A673 (cell line): ENCODE measurements at regions not wholly inside any gene's neighbourhood (a gene's known extent, or its start where the extent isn't known, plus 50 kb on each side); places are given as distances from the start of the nearest gene placed in this dataset.
A peak's percentile ranks its signal among the peaks of the same experiment; 100 is the strongest.

Experiments
- BruUV-seq: library from RNA; stranded (reverse); fragments of 400-500 nt; replicated peaks from 2 replicates; lab custom pipeline; 2021; lab: Mats Ljungman, UMichigan
- CTCF ChIA-PET: fragments of 300-600 bp; sonication (Branson Sonifier 250); formaldehyde crosslinking; loops from one replicate; lab custom pipeline; 2022; ENCODE audit warnings: antibody characterized with exemption; lab: Charles Lee
- POLR2A ChIA-PET: fragments of 300-600 bp; sonication (Branson Sonifier 250); formaldehyde crosslinking; loops from one replicate; lab custom pipeline; 2022; ENCODE audit warnings: antibody characterized with exemption; ENCODE audit not compliant: low non-redundant PET; lab: Charles Lee
- DNase-seq: peaks from one replicate; pipeline ENCODE4 v3.0.0-alpha.2; 2015; ENCODE audit warnings: low spot score
- H3K27ac ChIP-seq: fragments of 200-600 bp; sonication (generic); 2 replicates; pipeline ENCODE4 v1.5.1; 2016; ENCODE audit warnings: mixed run types, low read depth, mild to moderate bottlenecking, mixed read lengths, antibody characterized with exemption, low read length; ENCODE audit not compliant: poor library complexity, severe bottlenecking
- H3K27me3 ChIP-seq: fragments of 200-600 bp; sonication (generic); replicated peaks from 2 replicates; pipeline ENCODE4 v1.6.1; 2017; ENCODE audit warnings: mixed run types, low read depth, mild to moderate bottlenecking, mixed read lengths, antibody characterized with exemption, low read length; ENCODE audit not compliant: insufficient read depth, poor library complexity
- H3K36me3 ChIP-seq: fragments of 200-600 bp; sonication (generic); 2 replicates; pipeline ENCODE4 v1.6.1; 2016; ENCODE audit warnings: mixed run types, mild to moderate bottlenecking, mixed read lengths, antibody characterized with exemption, low read length; ENCODE audit not compliant: insufficient read depth, poor library complexity, severe bottlenecking
- H3K4me1 ChIP-seq: fragments of 200-600 bp; sonication (generic); 2 replicates; pipeline ENCODE4 v1.6.1; 2017; ENCODE audit warnings: mixed run types, mild to moderate bottlenecking, mixed read lengths, antibody characterized with exemption, low read length; ENCODE audit not compliant: insufficient read depth, poor library complexity, severe bottlenecking
- H3K4me3 ChIP-seq: fragments of 200-600 bp; sonication (generic); 2 replicates; pipeline ENCODE4 v1.5.1; 2016; ENCODE audit warnings: low read depth, mixed run types, mild to moderate bottlenecking, mixed read lengths, low read length; ENCODE audit not compliant: poor library complexity, severe bottlenecking
- H3K9me3 ChIP-seq: fragments of 200-600 bp; sonication (generic); 2 replicates; pipeline ENCODE4 v1.6.1; 2016; ENCODE audit warnings: mixed run types, low read depth, mild to moderate bottlenecking, mixed read lengths, antibody characterized with exemption, low read length; ENCODE audit not compliant: poor library complexity, severe bottlenecking
- EZH2 ChIP-seq: fragments of 200-600 bp; sonication (generic); IDR thresholded peaks from 2 replicates; pipeline ENCODE4 v1.6.1; 2017; ENCODE audit warnings: borderline replicate concordance, low read depth, mild to moderate bottlenecking, mixed read lengths, antibody characterized with exemption, low read length; ENCODE audit not compliant: poor library complexity, severe bottlenecking
- intact Hi-C: fragments of 100-400 bp; cut with micrococcal nuclease; formaldehyde crosslinking; loops from one replicate; pipeline ENCODE4 v1.10.0; 2022; ENCODE audit not compliant: unreplicated experiment
- TF ChIP-seq, protein P1 (sequence below): fragments of 300-800, 200-600 bp; sonication (generic); conservative IDR thresholded peaks from 2 replicates; pipeline ENCODE4 v1.5.1; 2017; ENCODE audit warnings: low read depth, mild to moderate bottlenecking, antibody characterized with exemption, low read length, moderate library complexity, mixed read lengths

DNA sequence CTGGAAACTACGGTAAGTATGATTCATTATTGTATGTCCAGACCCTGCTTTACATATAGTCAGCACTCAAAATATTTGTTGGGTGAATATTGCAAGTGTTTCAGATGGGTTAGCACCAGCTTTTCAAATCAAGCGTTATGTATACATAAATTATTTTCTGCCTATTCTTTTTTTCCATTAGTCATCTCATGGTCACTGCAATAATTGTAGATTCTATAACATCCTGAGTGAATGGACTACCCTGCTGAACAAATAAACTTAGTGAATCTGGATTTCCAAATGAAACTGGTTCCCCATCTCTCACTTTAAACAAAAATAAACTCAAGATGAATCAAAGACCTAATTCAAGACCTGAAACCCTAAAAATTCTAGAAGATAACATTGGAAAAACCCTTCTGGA lies 152.3 kb downstream of the DIO2 start:
- no peaks in the 10 kb centered on the region for H3K36me3 ChIP-seq
- H3K27me3 ChIP-seq = no peaks in the 10 kb centered on the region
- intact Hi-C loops = loop anchor here (5.0 to 10.0 kb wide), 3 partner anchors 788 to 1044 kb away; no protein-coding TSS in a partner anchor
- POLR2A ChIA-PET = no interaction called here
- CTCF ChIA-PET = no interaction called here
- DNase-seq = no peak
- no peak overlapping the region for H3K4me3 ChIP-seq
- H3K27ac ChIP-seq = no peak overlapping the region
- H3K4me1 ChIP-seq = no peaks in the 10 kb centered on the region
- no peaks in the 10 kb centered on the region for H3K9me3 ChIP-seq
- TF ChIP-seq EZH2 = no peak
- BruUV-seq = no TSS peak

DNA sequence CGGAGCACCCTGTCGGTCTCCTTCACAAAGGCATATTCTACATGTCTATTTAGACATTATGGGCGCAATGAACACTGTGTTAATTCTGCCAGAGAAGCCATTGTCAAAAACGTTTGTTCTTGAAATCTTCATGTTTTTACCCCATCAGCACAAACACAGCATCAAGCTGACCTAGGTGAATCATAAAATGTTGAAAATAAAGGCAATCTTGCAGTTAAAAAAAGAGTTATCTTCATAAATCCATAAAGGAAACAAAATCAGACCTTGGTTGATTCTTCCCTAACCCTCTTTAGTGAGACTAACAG lies 154.9 kb downstream of the DIO2 start:
- BruUV-seq = no TSS peak
- POLR2A ChIA-PET = no interaction called here
- no peaks in the 10 kb centered on the region for H3K27me3 ChIP-seq
- H3K4me1 ChIP-seq = no peaks in the 10 kb centered on the region
- no peak for TF ChIP-seq EZH2
- TF ChIP-seq, protein P1, sequence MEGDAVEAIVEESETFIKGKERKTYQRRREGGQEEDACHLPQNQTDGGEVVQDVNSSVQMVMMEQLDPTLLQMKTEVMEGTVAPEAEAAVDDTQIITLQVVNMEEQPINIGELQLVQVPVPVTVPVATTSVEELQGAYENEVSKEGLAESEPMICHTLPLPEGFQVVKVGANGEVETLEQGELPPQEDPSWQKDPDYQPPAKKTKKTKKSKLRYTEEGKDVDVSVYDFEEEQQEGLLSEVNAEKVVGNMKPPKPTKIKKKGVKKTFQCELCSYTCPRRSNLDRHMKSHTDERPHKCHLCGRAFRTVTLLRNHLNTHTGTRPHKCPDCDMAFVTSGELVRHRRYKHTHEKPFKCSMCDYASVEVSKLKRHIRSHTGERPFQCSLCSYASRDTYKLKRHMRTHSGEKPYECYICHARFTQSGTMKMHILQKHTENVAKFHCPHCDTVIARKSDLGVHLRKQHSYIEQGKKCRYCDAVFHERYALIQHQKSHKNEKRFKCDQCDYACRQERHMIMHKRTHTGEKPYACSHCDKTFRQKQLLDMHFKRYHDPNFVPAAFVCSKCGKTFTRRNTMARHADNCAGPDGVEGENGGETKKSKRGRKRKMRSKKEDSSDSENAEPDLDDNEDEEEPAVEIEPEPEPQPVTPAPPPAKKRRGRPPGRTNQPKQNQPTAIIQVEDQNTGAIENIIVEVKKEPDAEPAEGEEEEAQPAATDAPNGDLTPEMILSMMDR = no peak
- CTCF ChIA-PET = interaction anchor here (0.7 to 1.0 kb wide), 2 partner anchors 146 to 931 kb away, joined by 4 to 6 read pairs; no protein-coding TSS in a partner anchor
- H3K9me3 ChIP-seq = no peaks in the 10 kb centered on the region
- H3K36me3 ChIP-seq = no peaks in the 10 kb centered on the region
- H3K27ac ChIP-seq = no peak overlapping the region
- no peak for DNase-seq
- intact Hi-C loops = loop anchor here (1.0 to 10.0 kb wide), 4 partner anchors 308 to 1042 kb away; no protein-coding TSS in a partner anchor
- no peak overlapping the region for H3K4me3 ChIP-seq

DNA sequence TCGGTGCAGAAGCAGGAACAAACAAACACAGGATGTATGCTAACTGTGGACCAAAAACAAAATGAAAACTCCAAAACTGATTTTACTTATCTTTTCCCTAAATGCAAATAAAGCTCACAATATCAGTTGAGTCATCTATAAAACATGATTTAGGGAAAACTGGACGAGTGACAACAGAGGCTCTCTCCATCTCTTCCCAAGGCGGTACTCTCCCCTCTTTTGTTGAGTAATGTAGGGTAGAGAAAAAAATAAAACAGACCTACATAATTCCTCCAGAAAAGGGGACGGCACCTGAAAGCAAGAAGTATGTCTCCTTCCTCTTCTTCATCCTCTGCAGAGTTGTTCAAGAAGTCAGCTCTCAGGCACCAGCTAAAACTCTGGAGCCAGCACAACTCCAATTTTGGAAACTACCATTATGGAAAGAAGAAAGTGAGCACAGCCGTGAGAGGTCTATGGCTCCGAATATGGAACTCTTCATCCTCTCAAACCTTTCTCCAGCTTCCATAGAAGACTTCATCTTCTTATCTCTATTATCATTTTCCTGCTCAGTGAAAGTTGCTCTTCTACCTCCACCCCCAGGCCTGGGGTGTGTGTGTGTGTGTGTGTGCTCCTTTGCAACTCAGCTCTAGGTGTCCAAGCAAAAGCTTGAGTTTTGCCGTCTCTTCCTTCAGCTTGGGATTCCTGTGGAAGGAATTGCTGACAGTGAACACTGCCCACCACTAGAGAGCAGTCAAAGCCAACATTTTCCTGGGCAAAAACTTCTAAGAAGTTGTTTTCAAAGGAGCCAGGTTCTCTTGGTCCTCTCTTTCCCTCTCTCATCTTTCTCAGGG lies 155.4 kb downstream of the DIO2 start:
- no peaks in the 10 kb centered on the region for H3K9me3 ChIP-seq
- no peaks in the 10 kb centered on the region for H3K36me3 ChIP-seq
- H3K4me3 ChIP-seq = no peak overlapping the region
- H3K27ac ChIP-seq = no peak overlapping the region
- CTCF ChIA-PET = interaction anchor here (0.6 to 1.0 kb wide), 3 partner anchors 147 to 1122 kb away, joined by 3 to 6 read pairs (median 4); no protein-coding TSS in a partner anchor
- POLR2A ChIA-PET = no interaction called here
- no peaks in the 10 kb centered on the region for H3K27me3 ChIP-seq
- H3K4me1 ChIP-seq = no peaks in the 10 kb centered on the region
- TF ChIP-seq, protein P1 = peak; percentile 74
- no peak for TF ChIP-seq EZH2
- no TSS peak for BruUV-seq
- intact Hi-C loops = loop anchor here (1.0 to 10.0 kb wide), 4 partner anchors 308 to 1041 kb away; no protein-coding TSS in a partner anchor
- DNase-seq = peak; percentile 55
